ENCODE measurements at regions not wholly inside any gene's neighbourhood (a gene's known extent, or its start where the extent isn't known, plus 50 kb on each side); places are given as distances from the start of the nearest gene placed in this dataset.

DNA sequence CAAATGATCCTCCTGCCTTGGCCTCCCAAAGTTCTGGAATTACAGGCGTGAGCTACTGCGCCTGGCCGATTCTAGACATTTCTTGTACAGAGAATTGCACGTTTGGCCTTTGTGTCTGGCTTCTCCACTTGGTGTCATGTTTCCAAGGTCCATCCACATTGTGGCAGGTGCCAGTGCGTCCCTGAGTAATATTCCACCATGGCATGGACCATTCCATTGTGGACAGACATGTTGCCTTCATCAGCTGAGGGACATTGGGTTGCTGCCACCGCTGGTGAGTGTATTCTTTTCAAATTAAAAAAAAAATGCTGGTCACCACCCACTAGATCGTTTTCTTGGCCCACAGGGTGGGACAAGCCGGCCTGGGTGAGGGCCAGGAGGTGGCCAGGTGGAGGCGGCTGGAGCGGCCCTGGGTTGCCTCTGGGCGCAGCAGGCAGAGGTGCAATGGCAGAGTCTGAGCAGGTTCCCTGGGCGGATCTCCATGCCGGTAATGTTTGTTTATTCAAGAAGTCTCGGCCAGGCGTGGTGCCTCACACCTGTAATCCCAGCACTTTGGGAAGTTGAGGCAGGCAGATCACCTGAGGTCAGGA, 274.1 kb downstream of the SEC14L1 start:
- Histone ChIP-seq H3K4me3 (ENCODE audit: low read length) (no peak overlapping the region), H3K9me3 (ENCODE audit: control insufficient read depth, insufficient read depth, low read length) (no peaks in the 10 kb centered on the region), H3K36me3 (ENCODE audit: control insufficient read depth, insufficient read depth, low read length) (peaks cover 3% of the 10 kb centered on the region; the same call in 1 of the 2 replicates), H3K27me3 (ENCODE audit: control insufficient read depth, insufficient read depth, low read length) (no peaks in the 10 kb centered on the region), H3K27ac (ENCODE audit: low read length) (no peak overlapping the region), H3K4me1 (ENCODE audit: control insufficient read depth, insufficient read depth, low read length) (peaks cover 10% of the 10 kb centered on the region)
- WGBS (ENCODE audit: insufficient coverage, insufficient read length), result no CpG with 5 or more reads among the region's 15 CpGs
- DNase-seq (ENCODE audit: low read depth, low spot score), result no peak

DNA sequence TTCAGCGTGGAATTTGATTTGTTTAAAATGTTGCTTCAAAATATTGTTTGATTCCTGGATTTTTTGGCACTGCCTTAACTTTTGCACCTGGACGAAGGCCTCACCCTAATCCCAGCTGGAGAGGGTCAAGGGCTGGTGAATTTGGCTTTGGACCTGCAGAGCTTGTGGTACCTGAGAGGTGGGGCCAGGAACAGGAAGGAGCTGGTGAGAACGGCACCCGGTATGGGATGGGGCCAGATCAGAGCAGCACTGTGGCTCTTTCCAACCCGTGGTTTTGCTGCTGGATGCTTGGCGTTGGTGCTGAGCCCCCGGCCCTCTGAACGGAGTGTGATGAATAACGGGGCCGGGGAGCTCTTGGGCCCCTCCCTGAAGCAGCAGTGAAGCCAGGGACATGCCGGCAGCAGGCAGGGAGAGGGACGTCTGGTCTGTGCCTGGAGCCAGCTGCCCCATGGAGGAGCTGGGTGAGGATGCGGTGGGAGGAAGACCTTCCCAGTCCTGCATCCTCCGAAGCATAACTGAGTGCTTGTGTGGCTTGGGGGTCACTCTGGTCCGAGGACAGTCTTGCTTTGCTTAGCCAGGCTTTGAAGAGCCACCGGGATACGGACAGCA, 275.4 kb downstream of the SEC14L1 start:
- peaks cover 3% of the 10 kb centered on the region; the same call in 1 of the 2 replicates for H3K36me3 ChIP-seq (ENCODE audit: control insufficient read depth, insufficient read depth, low read length)
- no peak for DNase-seq (ENCODE audit: low read depth, low spot score)
- no peak overlapping the region for H3K4me3 ChIP-seq (ENCODE audit: low read length)
- no CpG with 5 or more reads among the region's 17 CpGs for WGBS (ENCODE audit: insufficient coverage, insufficient read length)
- peaks cover 19% of the 10 kb centered on the region for H3K4me1 ChIP-seq (ENCODE audit: control insufficient read depth, insufficient read depth, low read length)
- no peaks in the 10 kb centered on the region for H3K27me3 ChIP-seq (ENCODE audit: control insufficient read depth, insufficient read depth, low read length)
- no peak overlapping the region for H3K27ac ChIP-seq (ENCODE audit: low read length)
- no peaks in the 10 kb centered on the region for H3K9me3 ChIP-seq (ENCODE audit: control insufficient read depth, insufficient read depth, low read length)

DNA sequence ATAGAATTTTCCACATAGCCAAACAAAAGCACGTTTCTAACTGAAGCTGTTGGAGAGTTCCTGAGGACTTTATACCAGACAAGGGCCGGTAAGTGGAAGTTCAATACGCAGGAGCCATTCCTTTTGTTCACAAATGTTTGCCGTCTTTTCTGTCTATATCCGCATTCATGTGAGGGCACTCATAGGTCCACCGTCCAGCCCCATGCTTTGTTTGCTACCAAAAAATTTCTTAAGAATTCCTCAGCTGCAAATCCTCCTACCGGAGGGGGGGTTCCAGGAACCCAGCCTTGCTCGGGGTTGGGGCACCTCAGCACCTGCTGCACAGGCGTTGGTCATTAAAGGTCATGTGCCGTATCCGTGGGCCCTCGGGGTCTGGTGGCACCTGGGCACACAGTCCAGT, 276.8 kb downstream of the SEC14L1 start:
- H3K36me3 ChIP-seq (ENCODE audit: control insufficient read depth, insufficient read depth, low read length), result peaks cover 3% of the 10 kb centered on the region; the same call in 1 of the 2 replicates
- no peak for DNase-seq (ENCODE audit: low read depth, low spot score)
- H3K4me3 ChIP-seq (ENCODE audit: low read length), result no peak overlapping the region
- WGBS (ENCODE audit: insufficient coverage, insufficient read length), result no CpG with 5 or more reads among the region's 12 CpGs
- H3K4me1 ChIP-seq (ENCODE audit: control insufficient read depth, insufficient read depth, low read length), result peaks cover 22% of the 10 kb centered on the region
- H3K27ac ChIP-seq (ENCODE audit: low read length), result no peak overlapping the region
- H3K27me3 ChIP-seq (ENCODE audit: control insufficient read depth, insufficient read depth, low read length), result no peaks in the 10 kb centered on the region
- no peaks in the 10 kb centered on the region for H3K9me3 ChIP-seq (ENCODE audit: control insufficient read depth, insufficient read depth, low read length)

DNA sequence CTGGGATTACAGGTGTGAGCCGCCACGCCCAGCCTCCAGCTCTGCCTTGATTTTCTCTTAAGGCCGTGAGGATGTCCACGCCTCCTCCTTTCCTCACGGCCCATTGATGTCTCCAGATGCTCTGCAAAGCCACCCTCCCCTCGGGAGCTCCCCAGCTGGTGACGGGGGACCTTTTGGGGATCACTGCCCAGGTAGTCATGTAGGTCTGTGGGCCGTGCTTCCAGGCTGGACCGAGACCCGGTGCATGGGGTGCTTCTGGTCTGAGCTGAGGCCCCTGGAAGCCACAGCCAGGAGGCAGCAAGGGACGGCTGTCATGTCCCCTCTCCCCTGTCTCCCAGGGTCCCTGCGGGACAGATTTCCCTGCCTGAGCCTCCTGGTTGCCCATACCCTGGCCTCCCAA, 277.8 kb downstream of the SEC14L1 start:
- peaks cover 22% of the 10 kb centered on the region for H3K4me1 ChIP-seq (ENCODE audit: control insufficient read depth, insufficient read depth, low read length)
- no peak overlapping the region for H3K4me3 ChIP-seq (ENCODE audit: low read length)
- no peak overlapping the region for H3K27ac ChIP-seq (ENCODE audit: low read length)
- peaks cover 3% of the 10 kb centered on the region; the same call in 1 of the 2 replicates for H3K36me3 ChIP-seq (ENCODE audit: control insufficient read depth, insufficient read depth, low read length)
- no peaks in the 10 kb centered on the region for H3K27me3 ChIP-seq (ENCODE audit: control insufficient read depth, insufficient read depth, low read length)
- WGBS (ENCODE audit: insufficient coverage, insufficient read length), result no CpG with 5 or more reads among the region's 12 CpGs
- DNase-seq (ENCODE audit: low read depth, low spot score), result no peak
- no peaks in the 10 kb centered on the region for H3K9me3 ChIP-seq (ENCODE audit: control insufficient read depth, insufficient read depth, low read length)

DNA sequence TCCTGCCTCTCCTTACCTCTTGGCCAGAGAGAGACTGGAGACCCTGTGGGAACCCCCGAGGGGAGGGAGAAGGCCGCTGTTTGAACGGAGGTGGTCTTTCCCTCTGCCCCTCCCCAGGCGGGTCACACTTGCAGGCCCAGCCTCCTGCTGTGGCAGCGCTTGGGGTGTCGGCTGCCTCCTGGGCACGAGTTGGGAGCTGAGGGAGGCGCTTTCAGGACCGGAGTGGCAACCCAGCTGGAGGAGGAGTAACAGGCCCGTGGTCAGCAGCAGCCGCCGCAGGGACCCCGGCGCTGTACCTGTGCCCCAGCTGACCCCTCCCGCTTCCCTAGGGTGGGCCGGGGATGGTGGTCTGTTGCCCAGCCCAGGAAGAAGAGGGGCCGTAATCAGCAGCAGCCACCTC, 278.3 kb downstream of the SEC14L1 start:
- H3K27me3 ChIP-seq (ENCODE audit: control insufficient read depth, insufficient read depth, low read length), result no peaks in the 10 kb centered on the region
- H3K4me3 ChIP-seq (ENCODE audit: low read length), result no peak overlapping the region
- no peak overlapping the region for H3K27ac ChIP-seq (ENCODE audit: low read length)
- H3K9me3 ChIP-seq (ENCODE audit: control insufficient read depth, insufficient read depth, low read length), result no peaks in the 10 kb centered on the region
- peaks cover 3% of the 10 kb centered on the region; the same call in 1 of the 2 replicates for H3K36me3 ChIP-seq (ENCODE audit: control insufficient read depth, insufficient read depth, low read length)
- WGBS (ENCODE audit: insufficient coverage, insufficient read length), result no CpG with 5 or more reads among the region's 17 CpGs
- DNase-seq (ENCODE audit: low read depth, low spot score), result no peak
- peaks cover 22% of the 10 kb centered on the region for H3K4me1 ChIP-seq (ENCODE audit: control insufficient read depth, insufficient read depth, low read length)

DNA sequence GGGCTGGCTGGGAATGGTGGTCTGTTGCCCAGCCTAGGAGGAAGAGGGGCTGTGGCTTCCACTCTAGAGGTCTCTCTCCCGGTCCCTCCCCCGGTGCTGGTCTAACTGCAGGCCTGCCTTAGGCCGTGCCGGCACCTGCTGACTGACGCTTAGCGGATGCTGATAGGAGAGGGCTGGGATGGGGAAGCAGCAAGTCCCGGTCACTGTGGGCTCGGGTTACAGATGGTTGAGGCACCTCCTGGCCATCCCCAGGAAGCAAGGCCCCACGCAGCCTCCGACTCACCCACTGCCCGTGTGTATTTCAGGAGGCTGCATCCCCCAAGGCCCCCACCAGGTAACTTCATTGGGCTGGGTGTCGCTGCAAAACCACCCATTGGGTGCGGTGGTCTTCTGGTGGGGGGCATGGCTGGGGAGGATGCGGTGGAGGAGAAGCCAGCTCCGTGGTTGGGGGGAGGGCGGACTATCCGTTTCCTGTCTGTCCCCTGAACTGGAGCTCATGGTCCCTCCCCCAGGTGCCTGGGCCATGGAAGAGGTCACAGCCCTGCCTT, 278.9 kb downstream of the SEC14L1 start:
- Histone ChIP-seq H3K36me3 (ENCODE audit: control insufficient read depth, insufficient read depth, low read length) (peaks cover 3% of the 10 kb centered on the region; the same call in 1 of the 2 replicates), H3K9me3 (ENCODE audit: control insufficient read depth, insufficient read depth, low read length) (no peaks in the 10 kb centered on the region), H3K4me1 (ENCODE audit: control insufficient read depth, insufficient read depth, low read length) (peaks cover 22% of the 10 kb centered on the region), H3K27me3 (ENCODE audit: control insufficient read depth, insufficient read depth, low read length) (no peaks in the 10 kb centered on the region), H3K4me3 (ENCODE audit: low read length) (no peak overlapping the region), H3K27ac (ENCODE audit: low read length) (no peak overlapping the region)
- no peak for DNase-seq (ENCODE audit: low read depth, low spot score)
- WGBS (ENCODE audit: insufficient coverage, insufficient read length), result no CpG with 5 or more reads among the region's 17 CpGs

DNA sequence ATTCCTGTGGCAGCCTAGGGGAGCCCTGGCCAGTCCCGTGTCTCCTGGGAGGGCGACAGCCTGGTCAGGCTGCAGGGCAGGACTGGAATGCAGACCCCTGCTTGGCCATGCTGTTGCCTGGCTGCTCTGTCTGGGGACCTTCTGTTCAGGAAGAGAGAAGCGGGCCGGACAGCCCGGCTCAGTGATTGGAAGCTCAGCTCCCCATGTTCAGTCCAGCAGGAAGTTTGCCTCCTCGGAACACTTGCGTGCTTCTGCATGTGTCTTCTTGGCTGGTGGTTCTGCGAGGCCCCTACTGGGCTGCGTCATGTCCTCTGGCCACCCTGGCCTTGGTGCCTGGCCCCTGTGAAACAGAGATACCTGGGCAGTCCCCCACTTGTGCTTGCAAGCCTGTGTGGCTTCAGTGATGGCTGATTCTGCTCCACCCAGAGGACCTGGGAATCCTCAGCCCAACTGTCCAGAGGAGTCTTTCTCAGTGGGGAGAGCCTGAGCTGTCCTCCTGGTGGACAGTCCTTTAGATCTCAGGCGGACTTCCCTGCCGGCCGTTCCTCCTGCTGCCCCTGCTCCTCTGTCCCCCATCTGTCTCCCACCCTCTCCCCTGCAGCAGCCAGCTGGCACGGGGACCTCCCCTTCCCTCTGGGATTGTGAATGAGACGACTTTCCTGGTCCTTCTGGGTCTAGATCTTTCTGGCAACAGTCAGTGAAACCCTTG, 279.5 kb downstream of the SEC14L1 start:
- H3K4me3 ChIP-seq (ENCODE audit: low read length), result no peak overlapping the region
- H3K27me3 ChIP-seq (ENCODE audit: control insufficient read depth, insufficient read depth, low read length), result no peaks in the 10 kb centered on the region
- DNase-seq (ENCODE audit: low read depth, low spot score), result no peak
- peaks cover 22% of the 10 kb centered on the region for H3K4me1 ChIP-seq (ENCODE audit: control insufficient read depth, insufficient read depth, low read length)
- no CpG with 5 or more reads among the region's 14 CpGs for WGBS (ENCODE audit: insufficient coverage, insufficient read length)
- H3K27ac ChIP-seq (ENCODE audit: low read length), result no peak overlapping the region
- H3K36me3 ChIP-seq (ENCODE audit: control insufficient read depth, insufficient read depth, low read length), result peaks cover 3% of the 10 kb centered on the region; the same call in 1 of the 2 replicates
- H3K9me3 ChIP-seq (ENCODE audit: control insufficient read depth, insufficient read depth, low read length), result no peaks in the 10 kb centered on the region

DNA sequence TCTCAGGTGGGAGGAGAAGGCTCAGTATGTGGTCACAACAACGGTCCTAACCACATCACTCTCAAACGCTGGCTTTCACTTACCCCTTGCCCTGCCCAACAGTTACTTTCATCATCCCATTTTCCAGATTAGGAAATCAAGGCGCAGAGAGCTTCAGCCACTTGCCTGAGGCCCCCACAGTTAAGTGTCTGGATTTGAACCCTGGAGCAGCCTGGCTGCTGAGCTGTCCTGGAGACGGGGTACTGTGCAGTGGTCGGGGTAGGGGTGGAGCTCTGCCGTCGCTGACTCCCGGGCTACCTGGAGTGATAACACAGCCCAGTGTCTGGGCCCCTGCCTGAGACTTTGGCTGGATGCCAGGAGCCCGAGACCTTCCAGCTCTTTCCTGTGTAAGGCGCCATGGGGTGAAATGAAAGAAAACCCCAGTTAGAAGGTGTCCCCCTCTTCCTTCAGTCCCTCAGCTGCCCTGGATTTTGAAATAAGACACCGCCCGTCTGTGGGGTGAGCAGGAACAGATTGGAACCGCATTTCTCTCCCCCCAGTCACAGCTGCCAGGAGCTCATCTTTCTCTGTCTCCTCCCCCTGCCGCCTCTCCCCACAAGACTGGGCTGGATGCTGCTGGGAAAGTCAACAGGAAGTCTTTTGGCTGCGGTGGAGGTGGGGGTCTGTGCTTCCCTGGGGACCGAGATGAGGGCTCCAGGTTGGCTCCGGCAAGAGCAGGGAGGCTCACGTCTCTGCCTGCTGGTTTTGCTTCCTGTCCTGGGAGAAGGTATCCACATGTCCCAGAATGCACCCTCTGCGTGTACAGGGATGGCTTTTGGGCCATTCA, 280.2 kb downstream of the SEC14L1 start:
- Histone ChIP-seq H3K27ac (ENCODE audit: low read length) (no peak overlapping the region), H3K4me1 (ENCODE audit: control insufficient read depth, insufficient read depth, low read length) (peaks cover 22% of the 10 kb centered on the region), H3K36me3 (ENCODE audit: control insufficient read depth, insufficient read depth, low read length) (no peaks in the 10 kb centered on the region), H3K9me3 (ENCODE audit: control insufficient read depth, insufficient read depth, low read length) (no peaks in the 10 kb centered on the region), H3K4me3 (ENCODE audit: low read length) (no peak overlapping the region), H3K27me3 (ENCODE audit: control insufficient read depth, insufficient read depth, low read length) (no peaks in the 10 kb centered on the region)
- DNase-seq (ENCODE audit: low read depth, low spot score), result no peak
- no CpG with 5 or more reads among the region's 19 CpGs for WGBS (ENCODE audit: insufficient coverage, insufficient read length)

DNA sequence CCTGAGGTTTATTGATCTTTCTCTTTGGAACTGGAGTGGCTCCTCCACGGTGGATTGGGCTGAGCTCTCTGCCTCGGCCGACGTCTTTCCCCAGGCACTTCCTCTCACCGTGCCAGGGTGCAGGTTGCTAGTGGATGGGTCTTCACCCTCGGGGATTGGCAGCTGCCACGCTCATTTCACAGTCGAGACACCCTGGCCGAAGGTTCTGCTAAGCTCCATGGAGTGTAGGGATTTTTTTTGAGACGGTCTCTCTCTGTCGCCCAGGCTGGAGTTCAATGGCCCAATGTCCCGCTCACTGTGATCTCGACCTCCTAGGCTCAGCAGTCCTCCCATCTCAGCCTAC, 280.8 kb downstream of the SEC14L1 start:
- no CpG with 5 or more reads among the region's 13 CpGs for WGBS (ENCODE audit: insufficient coverage, insufficient read length)
- Histone ChIP-seq H3K36me3 (ENCODE audit: control insufficient read depth, insufficient read depth, low read length) (no peaks in the 10 kb centered on the region), H3K27me3 (ENCODE audit: control insufficient read depth, insufficient read depth, low read length) (no peaks in the 10 kb centered on the region), H3K9me3 (ENCODE audit: control insufficient read depth, insufficient read depth, low read length) (no peaks in the 10 kb centered on the region), H3K4me1 (ENCODE audit: control insufficient read depth, insufficient read depth, low read length) (peaks cover 27% of the 10 kb centered on the region), H3K4me3 (ENCODE audit: low read length) (no peak overlapping the region), H3K27ac (ENCODE audit: low read length) (no peak overlapping the region)
- DNase-seq (ENCODE audit: low read depth, low spot score), result no peak

DNA sequence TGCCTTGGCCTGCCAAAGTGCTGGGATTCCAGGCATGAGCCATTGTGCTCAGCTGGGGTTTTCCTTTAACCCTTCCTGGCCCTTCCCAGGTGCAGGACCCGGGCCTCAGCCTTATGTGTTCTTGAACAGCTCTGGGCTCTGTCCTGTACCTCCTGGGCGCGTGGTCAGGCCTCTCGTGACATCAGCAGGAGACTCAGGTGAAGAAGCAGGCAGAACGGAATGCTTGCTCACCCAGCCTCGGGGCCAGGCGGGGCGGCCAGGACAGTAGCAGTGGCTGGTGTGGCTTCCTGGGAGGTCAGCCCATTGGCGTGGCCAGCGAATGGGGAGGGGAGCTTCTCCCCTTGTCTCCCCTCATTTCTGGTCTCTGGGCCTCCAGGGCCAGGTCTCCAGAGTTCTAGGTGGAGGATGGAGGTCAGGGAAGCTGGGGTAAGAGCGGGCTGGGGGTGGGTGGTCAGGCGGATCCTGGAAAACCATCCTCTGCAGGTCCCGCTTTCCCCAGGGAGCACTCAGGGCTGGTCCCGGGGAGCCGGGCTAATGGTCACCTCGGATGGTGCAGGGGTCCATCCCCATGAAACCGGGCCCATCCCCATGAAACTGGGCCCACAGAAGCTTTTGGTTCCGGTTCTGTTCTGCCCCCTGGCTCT, 281.5 kb downstream of the SEC14L1 start:
- no peaks in the 10 kb centered on the region for H3K27me3 ChIP-seq (ENCODE audit: control insufficient read depth, insufficient read depth, low read length)
- no peaks in the 10 kb centered on the region for H3K9me3 ChIP-seq (ENCODE audit: control insufficient read depth, insufficient read depth, low read length)
- no peaks in the 10 kb centered on the region for H3K36me3 ChIP-seq (ENCODE audit: control insufficient read depth, insufficient read depth, low read length)
- WGBS (ENCODE audit: insufficient coverage, insufficient read length), result no CpG with 5 or more reads among the region's 18 CpGs
- H3K4me1 ChIP-seq (ENCODE audit: control insufficient read depth, insufficient read depth, low read length), result peaks cover 28% of the 10 kb centered on the region
- no peak overlapping the region for H3K27ac ChIP-seq (ENCODE audit: low read length)
- H3K4me3 ChIP-seq (ENCODE audit: low read length), result no peak overlapping the region
- no peak for DNase-seq (ENCODE audit: low read depth, low spot score)

Data from iPS DF 6.9 (cell line).